ENCODE measurements at regions not wholly inside any gene's neighbourhood (a gene's known extent, or its start where the extent isn't known, plus 50 kb on each side); places are given as distances from the start of the nearest gene placed in this dataset.
"Not testable (repeated sequence)": the region's sequence is repeated elsewhere in the genome, so short reads cannot be mapped to it uniquely, and the experiment has no call there.

- Mint-ChIP-seq H3K36me3 (ENCODE audit: unreplicated experiment) (no peaks in the 10 kb centered on the region), H3K4me3 (ENCODE audit: unreplicated experiment) (peak overlapping the region; percentile 61), H3K27me3 (ENCODE audit: unreplicated experiment) (peaks cover 16% of the 10 kb centered on the region), H3K9me3 (ENCODE audit: unreplicated experiment) (peaks cover 3% of the 10 kb centered on the region), H3K27ac (ENCODE audit: unreplicated experiment) (peak overlapping the region; percentile 3), H3K4me1 (ENCODE audit: low read depth, unreplicated experiment) (peaks cover 17% of the 10 kb centered on the region)
- no peak for DNase-seq
- TF ChIP-seq CTCF (IDR thresholded peaks at IDR 0.05; ENCODE audit: partially characterized antibody, unreplicated experiment) = no peak
Observed at GRCh38 chr7:131835141-131835540, 278.7 kb upstream of the PODXL start.

- no peak overlapping the region for H3K27ac Mint-ChIP-seq (ENCODE audit: unreplicated experiment)
- H3K27me3 Mint-ChIP-seq (ENCODE audit: unreplicated experiment) = peaks cover 19% of the 10 kb centered on the region
- peaks cover 3% of the 10 kb centered on the region for H3K9me3 Mint-ChIP-seq (ENCODE audit: unreplicated experiment)
- H3K4me3 Mint-ChIP-seq (ENCODE audit: unreplicated experiment) = no peak overlapping the region
- DNase-seq = no peak
- no peak for TF ChIP-seq CTCF (IDR thresholded peaks at IDR 0.05; ENCODE audit: partially characterized antibody, unreplicated experiment)
- H3K4me1 Mint-ChIP-seq (ENCODE audit: low read depth, unreplicated experiment) = peaks cover 20% of the 10 kb centered on the region
- H3K36me3 Mint-ChIP-seq (ENCODE audit: unreplicated experiment) = no peaks in the 10 kb centered on the region
Observed at GRCh38 chr7:131830681-131831080, 274.3 kb upstream of the PODXL start.

- Mint-ChIP-seq H3K36me3 (ENCODE audit: unreplicated experiment) (no peaks in the 10 kb centered on the region), H3K27ac (ENCODE audit: unreplicated experiment) (no peak overlapping the region), H3K9me3 (ENCODE audit: unreplicated experiment) (peaks cover 3% of the 10 kb centered on the region), H3K4me3 (ENCODE audit: unreplicated experiment) (no peak overlapping the region), H3K27me3 (ENCODE audit: unreplicated experiment) (peaks cover 20% of the 10 kb centered on the region), H3K4me1 (ENCODE audit: low read depth, unreplicated experiment) (peaks cover 16% of the 10 kb centered on the region)
- DNase-seq = peak; percentile 78
- TF ChIP-seq CTCF (IDR thresholded peaks at IDR 0.05; ENCODE audit: partially characterized antibody, unreplicated experiment) = no peak
Observed at GRCh38 chr7:131829947-131830558, 273.6 kb upstream of the PODXL start.

GRCh38 chr7:131827421-131827820 lies 271.0 kb upstream of the PODXL start:
- DNase-seq = no peak
- H3K36me3 Mint-ChIP-seq (ENCODE audit: unreplicated experiment) = no peaks in the 10 kb centered on the region
- no peak for TF ChIP-seq CTCF (IDR thresholded peaks at IDR 0.05; ENCODE audit: partially characterized antibody, unreplicated experiment)
- no peak overlapping the region for H3K4me3 Mint-ChIP-seq (ENCODE audit: unreplicated experiment)
- peaks cover 9% of the 10 kb centered on the region for H3K27me3 Mint-ChIP-seq (ENCODE audit: unreplicated experiment)
- H3K4me1 Mint-ChIP-seq (ENCODE audit: low read depth, unreplicated experiment) = peaks cover 3% of the 10 kb centered on the region
- H3K9me3 Mint-ChIP-seq (ENCODE audit: unreplicated experiment) = no peaks in the 10 kb centered on the region
- H3K27ac Mint-ChIP-seq (ENCODE audit: unreplicated experiment) = no peak overlapping the region

GRCh38 chr7:131826960-131827359 lies 270.5 kb upstream of the PODXL start:
- H3K27me3 Mint-ChIP-seq (ENCODE audit: unreplicated experiment) = peaks cover 7% of the 10 kb centered on the region
- H3K9me3 Mint-ChIP-seq (ENCODE audit: unreplicated experiment) = no peaks in the 10 kb centered on the region
- H3K27ac Mint-ChIP-seq (ENCODE audit: unreplicated experiment) = no peak overlapping the region
- no peak overlapping the region for H3K4me3 Mint-ChIP-seq (ENCODE audit: unreplicated experiment)
- H3K36me3 Mint-ChIP-seq (ENCODE audit: unreplicated experiment) = no peaks in the 10 kb centered on the region
- no peak for TF ChIP-seq CTCF (IDR thresholded peaks at IDR 0.05; ENCODE audit: partially characterized antibody, unreplicated experiment)
- DNase-seq = no peak
- H3K4me1 Mint-ChIP-seq (ENCODE audit: low read depth, unreplicated experiment) = peaks cover 3% of the 10 kb centered on the region

GRCh38 chr7:131823961-131824440 lies 267.6 kb upstream of the PODXL start:
- peaks cover 11% of the 10 kb centered on the region for H3K4me1 Mint-ChIP-seq (ENCODE audit: low read depth, unreplicated experiment)
- not testable (repeated sequence) for H3K27ac Mint-ChIP-seq (ENCODE audit: unreplicated experiment); H3K9me3 Mint-ChIP-seq (ENCODE audit: unreplicated experiment); DNase-seq; H3K27me3 Mint-ChIP-seq (ENCODE audit: unreplicated experiment); H3K4me3 Mint-ChIP-seq (ENCODE audit: unreplicated experiment); H3K36me3 Mint-ChIP-seq (ENCODE audit: unreplicated experiment)
